Choroid plexus epithelial cell (primary cell): ENCODE measurements at regions not wholly inside any gene's neighbourhood (a gene's known extent, or its start where the extent isn't known, plus 50 kb on each side); places are given as distances from the start of the nearest gene placed in this dataset.

Experiments used
- DNase-seq: peaks from one replicate; pipeline ENCODE4 v3.0.0-alpha.2; 2010; ENCODE audit warnings: low read depth
- H3K4me3 ChIP-seq: 2 replicates; pipeline ENCODE4 v1.5.1; 2011; ENCODE audit warnings: low read depth, mild to moderate bottlenecking, control low read depth, low read length, moderate library complexity
- TF ChIP-seq, protein P1 (sequence below): conservative IDR thresholded peaks from 2 replicates; pipeline ENCODE4 v1.5.1; 2011; ENCODE audit warnings: low read depth, mild to moderate bottlenecking, control low read depth, inconsistent platforms, low read length, moderate library complexity

DNA sequence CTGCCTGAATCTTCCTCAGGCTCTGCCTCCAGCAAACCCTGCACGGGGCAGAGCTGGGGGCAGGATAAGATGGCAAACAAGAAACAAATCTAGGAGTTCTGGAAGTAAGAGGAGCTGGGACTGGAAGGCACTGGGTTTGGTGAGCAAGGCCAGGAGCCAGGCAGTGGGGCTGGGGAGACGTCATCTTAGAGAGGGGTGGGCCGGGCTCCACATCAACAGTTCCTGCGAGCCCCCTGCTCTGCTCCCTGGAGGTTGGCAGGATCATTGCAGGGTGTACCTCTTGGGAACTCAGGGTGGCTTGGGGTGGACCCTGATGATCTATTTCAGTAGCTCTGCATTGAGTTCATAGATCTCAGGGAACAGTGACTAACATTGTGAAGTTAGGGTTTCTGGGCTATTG is 87.3 kb upstream of the PRR23E start:
- H3K4me3 ChIP-seq, result no peak overlapping the region
- DNase-seq, result no peak
- TF ChIP-seq, protein P1, sequence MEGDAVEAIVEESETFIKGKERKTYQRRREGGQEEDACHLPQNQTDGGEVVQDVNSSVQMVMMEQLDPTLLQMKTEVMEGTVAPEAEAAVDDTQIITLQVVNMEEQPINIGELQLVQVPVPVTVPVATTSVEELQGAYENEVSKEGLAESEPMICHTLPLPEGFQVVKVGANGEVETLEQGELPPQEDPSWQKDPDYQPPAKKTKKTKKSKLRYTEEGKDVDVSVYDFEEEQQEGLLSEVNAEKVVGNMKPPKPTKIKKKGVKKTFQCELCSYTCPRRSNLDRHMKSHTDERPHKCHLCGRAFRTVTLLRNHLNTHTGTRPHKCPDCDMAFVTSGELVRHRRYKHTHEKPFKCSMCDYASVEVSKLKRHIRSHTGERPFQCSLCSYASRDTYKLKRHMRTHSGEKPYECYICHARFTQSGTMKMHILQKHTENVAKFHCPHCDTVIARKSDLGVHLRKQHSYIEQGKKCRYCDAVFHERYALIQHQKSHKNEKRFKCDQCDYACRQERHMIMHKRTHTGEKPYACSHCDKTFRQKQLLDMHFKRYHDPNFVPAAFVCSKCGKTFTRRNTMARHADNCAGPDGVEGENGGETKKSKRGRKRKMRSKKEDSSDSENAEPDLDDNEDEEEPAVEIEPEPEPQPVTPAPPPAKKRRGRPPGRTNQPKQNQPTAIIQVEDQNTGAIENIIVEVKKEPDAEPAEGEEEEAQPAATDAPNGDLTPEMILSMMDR, result no peak

DNA sequence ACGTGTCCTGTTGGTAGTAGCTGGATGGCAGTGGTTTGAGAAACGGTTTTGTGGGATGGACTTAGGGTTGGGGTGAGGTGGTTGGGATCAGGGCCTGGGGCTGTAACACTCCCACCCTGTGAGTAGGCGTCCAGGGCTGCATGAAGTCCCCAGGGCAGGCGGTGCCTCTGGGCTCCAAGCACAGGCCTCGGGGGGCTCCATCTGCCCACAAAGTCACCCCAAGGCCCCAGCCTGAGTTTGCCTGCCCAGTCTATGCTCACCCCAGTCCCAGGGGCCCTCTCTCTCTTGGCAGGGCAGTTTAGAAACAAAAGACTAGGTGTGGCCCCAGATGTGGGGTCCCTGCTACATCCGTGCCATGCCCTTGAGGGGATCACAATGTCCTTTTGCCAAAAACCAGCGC is 86.9 kb upstream of the PRR23E start:
- no peak for DNase-seq
- H3K4me3 ChIP-seq, result no peak overlapping the region
- TF ChIP-seq, protein P1, result no peak

DNA sequence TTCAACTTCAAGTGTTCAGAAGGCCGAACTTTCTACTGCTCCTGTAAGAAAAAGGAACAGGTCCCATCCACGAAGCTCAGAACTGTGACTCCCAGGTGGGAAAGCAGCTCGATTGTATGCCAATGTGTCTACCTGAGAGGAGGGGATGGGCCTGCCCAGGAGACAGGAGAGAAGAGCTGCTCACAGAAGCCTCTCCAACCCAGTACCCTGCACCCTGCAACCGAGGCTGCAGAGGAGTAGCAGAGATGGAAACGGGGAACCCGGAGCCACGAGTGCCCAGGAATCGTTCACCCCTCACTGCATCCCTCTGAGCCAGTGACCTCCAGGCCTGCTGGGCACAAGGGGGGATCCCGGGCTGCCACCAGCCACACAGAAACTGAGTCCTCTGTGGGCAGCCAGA is 86.5 kb upstream of the PRR23E start:
- TF ChIP-seq, protein P1, result no peak

DNA sequence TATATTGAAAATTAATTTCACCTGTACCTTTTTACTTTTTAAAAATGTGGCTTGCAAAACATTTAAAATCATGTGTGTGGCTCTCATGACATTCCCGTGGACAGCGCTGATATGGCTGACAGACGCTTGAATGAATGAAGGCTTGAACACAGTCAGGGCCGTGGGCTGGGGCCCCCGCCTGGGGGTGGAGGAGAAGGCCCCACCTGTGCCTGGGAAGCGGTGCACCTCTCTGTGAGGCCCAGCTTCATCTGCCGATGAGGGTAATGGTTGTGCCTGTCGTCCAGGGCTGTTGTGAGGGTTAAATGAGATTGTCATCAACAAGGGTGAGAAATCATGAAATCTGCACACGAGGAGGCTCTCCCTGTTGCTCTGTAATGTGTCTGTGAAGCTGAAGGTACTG is 85.9 kb upstream of the PRR23E start:
- TF ChIP-seq, protein P1, result no peak
- H3K4me3 ChIP-seq, result no peak overlapping the region
- DNase-seq, result no peak

More for the DNA sequence above, 86.5 kb upstream of the PRR23E start:
- no peak for DNase-seq
- no peak overlapping the region for H3K4me3 ChIP-seq

DNA sequence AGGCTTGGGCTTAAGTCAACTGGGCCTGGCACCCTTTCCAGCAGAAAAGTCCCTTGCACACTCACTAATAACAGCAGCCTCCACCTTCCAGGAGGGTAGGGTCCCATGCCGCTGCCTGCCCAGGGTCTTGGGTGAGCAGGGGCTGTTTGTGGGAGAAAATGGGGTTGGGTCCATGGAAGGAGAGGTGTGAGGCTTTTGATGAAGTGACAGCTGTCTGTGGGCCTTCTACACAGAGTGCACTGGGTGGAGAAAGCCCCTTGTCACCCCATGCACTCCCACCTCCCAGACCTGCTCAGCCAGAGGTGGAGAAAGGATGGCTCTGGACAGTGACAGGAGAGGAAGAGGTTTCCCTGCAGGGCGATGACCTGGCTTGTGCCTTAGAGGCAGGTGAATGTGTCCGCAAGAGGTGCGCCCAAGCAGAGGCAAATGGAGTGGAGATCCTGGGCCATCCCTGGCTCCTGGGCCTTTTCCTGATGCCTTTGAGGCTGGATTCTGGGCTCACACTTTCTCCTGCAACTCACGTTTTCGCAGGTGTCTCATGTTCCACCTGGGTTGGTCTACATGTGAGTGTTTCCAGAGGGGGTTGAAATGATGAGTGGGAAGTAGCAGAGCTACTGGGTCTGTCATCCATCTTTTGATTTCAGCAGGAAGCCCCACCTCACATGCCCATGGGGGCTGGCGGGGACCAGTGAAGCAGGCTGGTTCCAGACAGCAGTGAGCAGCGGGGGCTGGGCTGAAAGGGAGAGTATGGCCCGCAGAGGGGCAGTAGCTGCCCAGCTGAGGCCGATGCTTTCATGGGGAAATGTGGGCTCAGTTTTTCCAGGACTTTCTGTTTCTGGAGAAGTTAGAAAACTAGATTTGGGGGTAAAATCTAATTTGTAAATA is 85.2 kb upstream of the PRR23E start:
- TF ChIP-seq, protein P1, result no peak
- no peak overlapping the region for H3K4me3 ChIP-seq
- no peak for DNase-seq

DNA sequence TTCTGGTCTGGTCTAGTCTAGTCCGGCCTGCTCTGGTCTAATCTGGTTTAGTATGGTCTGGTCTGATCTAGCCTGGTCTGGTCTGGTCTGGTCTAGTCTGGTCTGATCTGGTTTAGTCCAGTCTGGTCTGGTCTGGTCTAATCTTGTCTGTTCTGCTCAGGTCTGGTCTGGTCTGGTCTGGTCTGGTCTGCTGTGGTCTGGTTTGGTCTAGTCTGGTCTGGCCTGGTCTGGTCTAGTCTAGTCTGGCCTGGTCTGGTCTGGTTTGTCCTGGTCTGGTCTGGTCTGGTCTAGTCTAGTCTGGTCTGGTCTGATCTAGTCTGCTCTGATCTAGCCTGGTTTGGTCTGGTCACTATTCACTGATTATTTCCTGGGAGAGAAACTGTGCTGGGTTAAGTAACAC is 84.1 kb upstream of the PRR23E start:
- TF ChIP-seq, protein P1, result no peak
- no peak overlapping the region for H3K4me3 ChIP-seq
- no peak for DNase-seq

DNA sequence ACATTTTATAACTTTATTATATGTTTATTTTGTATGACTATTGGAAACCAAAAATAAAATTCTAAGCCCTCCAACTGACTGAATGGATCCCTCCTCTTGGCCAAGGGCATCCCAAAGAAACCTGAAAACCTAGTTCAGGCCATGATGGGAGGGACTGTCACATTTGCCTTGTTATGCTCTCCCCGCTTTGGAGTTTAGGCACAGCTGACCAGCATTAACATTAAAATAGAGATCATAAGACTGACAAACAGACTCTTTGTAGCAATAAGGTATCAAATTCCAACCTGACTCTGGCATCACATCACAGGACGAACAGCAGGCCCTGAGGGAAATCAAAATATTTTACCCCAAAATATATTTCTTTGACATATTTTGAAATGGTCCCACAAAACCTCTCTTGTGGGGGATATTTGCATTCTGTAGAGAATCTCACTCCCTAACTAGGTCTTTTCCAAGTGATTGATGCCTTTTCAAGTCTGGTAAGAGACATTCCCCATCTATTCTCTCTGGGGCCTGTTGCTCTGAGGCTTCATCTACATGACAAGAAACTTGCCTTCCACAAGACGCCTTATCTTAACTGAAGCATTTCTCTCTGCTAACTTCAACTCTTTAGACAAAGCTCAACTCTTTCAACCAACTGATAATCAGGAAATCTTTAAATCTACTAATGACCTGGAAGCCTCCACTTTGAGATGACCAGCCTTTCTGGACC is 81.8 kb upstream of the PRR23E start:
- TF ChIP-seq, protein P1, result no peak

More for the DNA sequence above, 81.8 kb upstream of the PRR23E start:
- no peak for DNase-seq
- no peak overlapping the region for H3K4me3 ChIP-seq
